GM12878 (cell line): ENCODE measurements at regions not wholly inside any gene's neighbourhood (a gene's known extent, or its start where the extent isn't known, plus 50 kb on each side); places are given as distances from the start of the nearest gene placed in this dataset.

Source experiments
- ATF7 ChIP-seq: fragments of 450-650 bp; IDR thresholded peaks from 2 replicates; pipeline ENCODE4 v1.6.1; 2016; ENCODE audit warnings: low read depth, mild to moderate bottlenecking
- BACH1 ChIP-seq: fragments of 450-650 bp; IDR thresholded peaks from 2 replicates; pipeline ENCODE4 v1.6.1; 2017; ENCODE audit warnings: mild to moderate bottlenecking, borderline replicate concordance
- BCL11A ChIP-seq: IDR thresholded peaks from 2 replicates; pipeline ENCODE4 v1.6.1; 2011; ENCODE audit warnings: low read depth, low read length
- BHLHE40 ChIP-seq, 2 experiments: fragments of 450-650 bp in 1 of 2; IDR thresholded peaks; 2 replicates each; pipeline ENCODE4 v1.6.1; 2011 to 2017; ENCODE audit warnings: low read depth in 2 of 2, borderline replicate concordance in 1 of 2, improper control_type of control experiment in 1 of 2, low read length in 1 of 2, mild to moderate bottlenecking in 1 of 2
- CBFB ChIP-seq: IDR thresholded peaks from 2 replicates; pipeline ENCODE4 v1.6.1; 2016; ENCODE audit warnings: antibody characterized with exemption, low read depth
- DPF2 ChIP-seq: fragments of 450-650 bp; IDR thresholded peaks from 2 replicates; pipeline ENCODE4 v1.6.1; 2017; ENCODE audit warnings: mild to moderate bottlenecking
- EED ChIP-seq: sonication (generic); IDR thresholded peaks from 2 replicates; pipeline ENCODE4 v1.6.1; 2016; ENCODE audit warnings: antibody characterized with exemption, low read depth
- EP300 ChIP-seq, 2 experiments: fragments of 150-350 bp in 1 of 2; IDR thresholded peaks; 2 replicates each; pipeline ENCODE4 v1.6.1; 2011 to 2012; ENCODE audit warnings: low read depth in 2 of 2, low read length in 2 of 2, borderline replicate concordance in 1 of 2, improper control_type of control experiment in 1 of 2, inconsistent platforms in 1 of 2; ENCODE audit not compliant: control insufficient read depth in 1 of 2
- ESRRA ChIP-seq: IDR thresholded peaks from 2 replicates; pipeline ENCODE4 v1.6.1; 2012; ENCODE audit warnings: mild to moderate bottlenecking, low read length, improper control_type of control experiment
- ETV6 ChIP-seq, 2 experiments: fragments of 450-650 bp in 1 of 2; IDR thresholded peaks in 1 of 2; conservative IDR thresholded peaks in 1 of 2; 2 replicates each; pipeline ENCODE4 v1.6.1; 2014; ENCODE audit warnings: antibody characterized with exemption in 1 of 2, borderline replicate concordance in 1 of 2, low read depth in 1 of 2, mild to moderate bottlenecking in 1 of 2, moderate library complexity in 1 of 2
- FOXM1 ChIP-seq: IDR thresholded peaks from 2 replicates; pipeline ENCODE4 v1.6.1; 2012; ENCODE audit warnings: low read depth, mild to moderate bottlenecking, inconsistent platforms, low read length, moderate library complexity
- HCFC1 ChIP-seq: fragments of 150-350 bp; IDR thresholded peaks from 2 replicates; pipeline ENCODE4 v1.6.1; 2014; ENCODE audit warnings: low read length
- IRF4 ChIP-seq: IDR thresholded peaks from 2 replicates; pipeline ENCODE4 v1.6.1; 2011; ENCODE audit warnings: low read depth, low read length
- JUND ChIP-seq: IDR thresholded peaks from 2 replicates; pipeline ENCODE4 v1.6.1; 2012; ENCODE audit warnings: low read depth, mild to moderate bottlenecking, low read length, improper control_type of control experiment, moderate library complexity
- KDM1A ChIP-seq: fragments of 200-600 bp; sonication (generic); IDR thresholded peaks from 2 replicates; pipeline ENCODE4 v1.6.1; 2016; ENCODE audit warnings: borderline replicate concordance
- KLF5 ChIP-seq: fragments of 450-650 bp; IDR thresholded peaks from 2 replicates; pipeline ENCODE4 v1.6.1; 2014; ENCODE audit warnings: mild to moderate bottlenecking; ENCODE audit not compliant: partially characterized antibody
- MTA2 ChIP-seq: fragments of 450-650 bp; IDR thresholded peaks from 2 replicates; pipeline ENCODE4 v1.6.1; 2016; ENCODE audit warnings: low read depth, mild to moderate bottlenecking, moderate library complexity
- STAT3 ChIP-seq: IDR thresholded peaks from 2 replicates; pipeline ENCODE4 v1.6.1; 2011; ENCODE audit warnings: low read depth, low read length, improper control_type of control experiment
- TAF1 ChIP-seq: IDR thresholded peaks from 2 replicates; pipeline ENCODE4 v1.6.1; 2011; ENCODE audit warnings: mild to moderate bottlenecking, low read depth, low read length, borderline replicate concordance
- ZBED1 ChIP-seq: IDR thresholded peaks from 2 replicates; pipeline ENCODE4 v1.6.1; 2016; ENCODE audit warnings: borderline replicate concordance
- ZNF274 ChIP-seq: IDR thresholded peaks from one replicate; pipeline ENCODE4 v1.8.0; 2011; ENCODE audit not compliant: insufficient read length, insufficient read depth
- TF ChIP-seq, protein P1 (sequence below): fragments of 450-650 bp; IDR thresholded peaks from 2 replicates; pipeline ENCODE4 v1.6.1; 2018; ENCODE audit warnings: borderline replicate concordance, mild to moderate bottlenecking; ENCODE audit not compliant: partially characterized antibody
- TF ChIP-seq, protein P2 (sequence below): fragments of 450-650 bp; IDR thresholded peaks from 2 replicates; pipeline ENCODE4 v1.6.1; 2016; ENCODE audit warnings: mild to moderate bottlenecking
- TF ChIP-seq, protein P3 (sequence below): IDR thresholded peaks from 2 replicates; pipeline ENCODE4 v1.6.1; 2012; ENCODE audit warnings: low read depth, low read length, improper control_type of control experiment
- TF ChIP-seq, protein P4 (sequence below): fragments of 150-350 bp; IDR thresholded peaks from 2 replicates; pipeline ENCODE4 v1.6.1; 2014; ENCODE audit warnings: mild to moderate bottlenecking, low read depth, low read length
- TF ChIP-seq, protein P5 (sequence below): IDR thresholded peaks from 2 replicates; pipeline ENCODE4 v1.6.1; 2011; ENCODE audit warnings: low read depth, low read length, improper control_type of control experiment, borderline replicate concordance

DNA sequence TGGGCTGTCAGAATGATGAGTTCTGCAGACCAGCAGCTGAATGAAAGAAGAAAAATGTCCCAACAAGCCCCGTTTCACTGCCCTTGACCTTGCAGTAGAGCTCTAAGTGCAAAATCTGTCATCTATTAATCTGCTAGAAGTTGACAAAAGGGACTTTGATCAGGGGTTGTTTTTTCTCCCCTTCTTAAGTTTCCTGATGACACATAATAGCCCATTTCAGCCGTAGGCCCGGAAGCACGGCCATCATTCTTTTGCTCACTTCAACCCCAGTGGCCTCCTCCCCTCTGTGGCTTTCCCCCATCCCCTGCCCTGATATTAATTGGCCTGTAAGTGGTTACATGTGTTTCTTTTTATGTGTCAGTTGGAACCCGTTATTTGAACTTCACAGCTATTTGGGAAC is 298.9 kb downstream of the RPLP1 start (continued):
- no peak for TF ChIP-seq ZBED1
- no peak for TF ChIP-seq ETV6 (conservative IDR thresholded peaks at IDR 0.05 in 1 of 2, IDR thresholded peaks at IDR 0.05 in 1 of 2; ENCODE audit: borderline replicate concordance in 1 of 2, low read depth in 1 of 2)
- TF ChIP-seq KDM1A, result no peak
- TF ChIP-seq IRF4, result no peak
- no peak for TF ChIP-seq KLF5
- no peak for TF ChIP-seq BACH1
- peak; percentile 72 for TF ChIP-seq ATF7
- no peak for TF ChIP-seq EED
- TF ChIP-seq HCFC1, result no peak
- no peak for TF ChIP-seq STAT3
- TF ChIP-seq, protein P1, sequence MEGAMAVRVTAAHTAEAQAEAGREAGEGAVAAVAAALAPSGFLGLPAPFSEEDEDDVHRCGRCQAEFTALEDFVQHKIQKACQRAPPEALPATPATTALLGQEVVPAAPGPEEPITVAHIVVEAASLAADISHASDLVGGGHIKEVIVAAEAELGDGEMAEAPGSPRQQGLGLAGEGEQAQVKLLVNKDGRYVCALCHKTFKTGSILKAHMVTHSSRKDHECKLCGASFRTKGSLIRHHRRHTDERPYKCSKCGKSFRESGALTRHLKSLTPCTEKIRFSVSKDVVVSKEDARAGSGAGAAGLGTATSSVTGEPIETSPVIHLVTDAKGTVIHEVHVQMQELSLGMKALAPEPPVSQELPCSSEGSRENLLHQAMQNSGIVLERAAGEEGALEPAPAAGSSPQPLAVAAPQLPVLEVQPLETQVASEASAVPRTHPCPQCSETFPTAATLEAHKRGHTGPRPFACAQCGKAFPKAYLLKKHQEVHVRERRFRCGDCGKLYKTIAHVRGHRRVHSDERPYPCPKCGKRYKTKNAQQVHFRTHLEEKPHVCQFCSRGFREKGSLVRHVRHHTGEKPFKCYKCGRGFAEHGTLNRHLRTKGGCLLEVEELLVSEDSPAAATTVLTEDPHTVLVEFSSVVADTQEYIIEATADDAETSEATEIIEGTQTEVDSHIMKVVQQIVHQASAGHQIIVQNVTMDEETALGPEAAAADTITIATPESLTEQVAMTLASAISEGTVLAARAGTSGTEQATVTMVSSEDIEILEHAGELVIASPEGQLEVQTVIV, result no peak
- TF ChIP-seq EP300 (IDR thresholded peaks at IDR 0.05; ENCODE audit: borderline replicate concordance in 1 of 2, control insufficient read depth in 1 of 2, low read depth in 2 of 2, low read length in 2 of 2), result 0 out of 4 replicates have a peak, but pooled peaks have one; percentile 41 to 49
- peak; percentile 90 for TF ChIP-seq MTA2
- no peak for TF ChIP-seq TAF1
- no peak for TF ChIP-seq CBFB
- peak; percentile 98 for TF ChIP-seq ESRRA
- TF ChIP-seq, protein P2, sequence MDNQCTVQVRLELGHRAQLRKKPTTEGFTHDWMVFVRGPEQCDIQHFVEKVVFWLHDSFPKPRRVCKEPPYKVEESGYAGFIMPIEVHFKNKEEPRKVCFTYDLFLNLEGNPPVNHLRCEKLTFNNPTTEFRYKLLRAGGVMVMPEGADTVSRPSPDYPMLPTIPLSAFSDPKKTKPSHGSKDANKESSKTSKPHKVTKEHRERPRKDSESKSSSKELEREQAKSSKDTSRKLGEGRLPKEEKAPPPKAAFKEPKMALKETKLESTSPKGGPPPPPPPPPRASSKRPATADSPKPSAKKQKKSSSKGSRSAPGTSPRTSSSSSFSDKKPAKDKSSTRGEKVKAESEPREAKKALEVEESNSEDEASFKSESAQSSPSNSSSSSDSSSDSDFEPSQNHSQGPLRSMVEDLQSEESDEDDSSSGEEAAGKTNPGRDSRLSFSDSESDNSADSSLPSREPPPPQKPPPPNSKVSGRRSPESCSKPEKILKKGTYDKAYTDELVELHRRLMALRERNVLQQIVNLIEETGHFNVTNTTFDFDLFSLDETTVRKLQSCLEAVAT, result peak; percentile 54; the same call in 1 of the 2 replicates
- TF ChIP-seq BHLHE40 (IDR thresholded peaks at IDR 0.05; ENCODE audit: borderline replicate concordance in 1 of 2, low read depth in 2 of 2, low read length in 1 of 2), result 0 out of 4 replicates have a peak, but pooled peaks of 1 of the 2 experiments have one; percentile 45
- TF ChIP-seq, protein P3, sequence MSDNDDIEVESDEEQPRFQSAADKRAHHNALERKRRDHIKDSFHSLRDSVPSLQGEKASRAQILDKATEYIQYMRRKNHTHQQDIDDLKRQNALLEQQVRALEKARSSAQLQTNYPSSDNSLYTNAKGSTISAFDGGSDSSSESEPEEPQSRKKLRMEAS, result no peak
- no peak; the same call in 1 of the 2 replicates for TF ChIP-seq BCL11A
- TF ChIP-seq, protein P4, sequence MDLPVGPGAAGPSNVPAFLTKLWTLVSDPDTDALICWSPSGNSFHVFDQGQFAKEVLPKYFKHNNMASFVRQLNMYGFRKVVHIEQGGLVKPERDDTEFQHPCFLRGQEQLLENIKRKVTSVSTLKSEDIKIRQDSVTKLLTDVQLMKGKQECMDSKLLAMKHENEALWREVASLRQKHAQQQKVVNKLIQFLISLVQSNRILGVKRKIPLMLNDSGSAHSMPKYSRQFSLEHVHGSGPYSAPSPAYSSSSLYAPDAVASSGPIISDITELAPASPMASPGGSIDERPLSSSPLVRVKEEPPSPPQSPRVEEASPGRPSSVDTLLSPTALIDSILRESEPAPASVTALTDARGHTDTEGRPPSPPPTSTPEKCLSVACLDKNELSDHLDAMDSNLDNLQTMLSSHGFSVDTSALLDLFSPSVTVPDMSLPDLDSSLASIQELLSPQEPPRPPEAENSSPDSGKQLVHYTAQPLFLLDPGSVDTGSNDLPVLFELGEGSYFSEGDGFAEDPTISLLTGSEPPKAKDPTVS, result no peak
- no peak for TF ChIP-seq ZNF274
- TF ChIP-seq JUND, result no peak
- TF ChIP-seq DPF2, result peak; percentile 40; the same call in 1 of the 2 replicates
- TF ChIP-seq, protein P5, sequence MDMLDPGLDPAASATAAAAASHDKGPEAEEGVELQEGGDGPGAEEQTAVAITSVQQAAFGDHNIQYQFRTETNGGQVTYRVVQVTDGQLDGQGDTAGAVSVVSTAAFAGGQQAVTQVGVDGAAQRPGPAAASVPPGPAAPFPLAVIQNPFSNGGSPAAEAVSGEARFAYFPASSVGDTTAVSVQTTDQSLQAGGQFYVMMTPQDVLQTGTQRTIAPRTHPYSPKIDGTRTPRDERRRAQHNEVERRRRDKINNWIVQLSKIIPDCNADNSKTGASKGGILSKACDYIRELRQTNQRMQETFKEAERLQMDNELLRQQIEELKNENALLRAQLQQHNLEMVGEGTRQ, result no peak
- no peak for TF ChIP-seq FOXM1
